ENCODE measurements at regions not wholly inside any gene's neighbourhood (a gene's known extent, or its start where the extent isn't known, plus 50 kb on each side); places are given as distances from the start of the nearest gene placed in this dataset.

GRCh38 chr5:88390096-88390441 is 121.4 kb upstream of the TMEM161B start:
- no peaks in the 10 kb centered on the region for H3K36me3 Mint-ChIP-seq (ENCODE audit: insufficient read depth, unreplicated experiment)
- POLR2A ChIA-PET = no interaction called here
- H3K4me3 Mint-ChIP-seq (ENCODE audit: unreplicated experiment) = no peak overlapping the region

GRCh38 chr5:88389338-88390095 is 120.9 kb upstream of the TMEM161B start:
- POLR2A ChIA-PET = no interaction called here
- intact Hi-C loops (cut with micrococcal nuclease) = no loop called here
- CTCF ChIA-PET = no interaction called here
- Mint-ChIP-seq H3K4me3 (ENCODE audit: unreplicated experiment) (no peak overlapping the region), H3K27me3 (ENCODE audit: insufficient read depth, unreplicated experiment) (no peaks in the 10 kb centered on the region), H3K4me1 (ENCODE audit: insufficient read depth, unreplicated experiment) (no peaks in the 10 kb centered on the region), H3K36me3 (ENCODE audit: insufficient read depth, unreplicated experiment) (no peaks in the 10 kb centered on the region), H3K9me3 (ENCODE audit: unreplicated experiment) (no peaks in the 10 kb centered on the region), H3K27ac (ENCODE audit: low read depth, unreplicated experiment) (no peak overlapping the region)
- no peak for DNase-seq (ENCODE audit: unreplicated experiment)
- BruUV-seq (replicated peaks) = no TSS peak
- TF ChIP-seq, protein P1, sequence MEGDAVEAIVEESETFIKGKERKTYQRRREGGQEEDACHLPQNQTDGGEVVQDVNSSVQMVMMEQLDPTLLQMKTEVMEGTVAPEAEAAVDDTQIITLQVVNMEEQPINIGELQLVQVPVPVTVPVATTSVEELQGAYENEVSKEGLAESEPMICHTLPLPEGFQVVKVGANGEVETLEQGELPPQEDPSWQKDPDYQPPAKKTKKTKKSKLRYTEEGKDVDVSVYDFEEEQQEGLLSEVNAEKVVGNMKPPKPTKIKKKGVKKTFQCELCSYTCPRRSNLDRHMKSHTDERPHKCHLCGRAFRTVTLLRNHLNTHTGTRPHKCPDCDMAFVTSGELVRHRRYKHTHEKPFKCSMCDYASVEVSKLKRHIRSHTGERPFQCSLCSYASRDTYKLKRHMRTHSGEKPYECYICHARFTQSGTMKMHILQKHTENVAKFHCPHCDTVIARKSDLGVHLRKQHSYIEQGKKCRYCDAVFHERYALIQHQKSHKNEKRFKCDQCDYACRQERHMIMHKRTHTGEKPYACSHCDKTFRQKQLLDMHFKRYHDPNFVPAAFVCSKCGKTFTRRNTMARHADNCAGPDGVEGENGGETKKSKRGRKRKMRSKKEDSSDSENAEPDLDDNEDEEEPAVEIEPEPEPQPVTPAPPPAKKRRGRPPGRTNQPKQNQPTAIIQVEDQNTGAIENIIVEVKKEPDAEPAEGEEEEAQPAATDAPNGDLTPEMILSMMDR (IDR thresholded peaks at IDR 0.05; ENCODE audit: unreplicated experiment) = no peak

More at GRCh38 chr5:88390096-88390441, 121.4 kb upstream of the TMEM161B start:
- H3K9me3 Mint-ChIP-seq (ENCODE audit: unreplicated experiment) = no peaks in the 10 kb centered on the region
- no peaks in the 10 kb centered on the region for H3K4me1 Mint-ChIP-seq (ENCODE audit: insufficient read depth, unreplicated experiment)
- DNase-seq (ENCODE audit: unreplicated experiment) = no peak
- intact Hi-C loops (cut with micrococcal nuclease) = no loop called here
- BruUV-seq (replicated peaks) = no TSS peak
- H3K27me3 Mint-ChIP-seq (ENCODE audit: insufficient read depth, unreplicated experiment) = no peaks in the 10 kb centered on the region
- H3K27ac Mint-ChIP-seq (ENCODE audit: low read depth, unreplicated experiment) = no peak overlapping the region
- CTCF ChIA-PET = no interaction called here
- TF ChIP-seq, protein P1 (IDR thresholded peaks at IDR 0.05; ENCODE audit: unreplicated experiment) = no peak

- TF ChIP-seq, protein P1 (IDR thresholded peaks at IDR 0.05; ENCODE audit: unreplicated experiment) = no peak
- H3K27ac Mint-ChIP-seq (ENCODE audit: low read depth, unreplicated experiment) = no peak overlapping the region
- no peaks in the 10 kb centered on the region for H3K9me3 Mint-ChIP-seq (ENCODE audit: unreplicated experiment)
- ChIA-PET CTCF (no interaction called here), POLR2A (no interaction called here)
- no peak overlapping the region for H3K4me3 Mint-ChIP-seq (ENCODE audit: unreplicated experiment)
- no peak for DNase-seq (ENCODE audit: unreplicated experiment)
- intact Hi-C loops (cut with micrococcal nuclease) = no loop called here
- no peaks in the 10 kb centered on the region for H3K36me3 Mint-ChIP-seq (ENCODE audit: insufficient read depth, unreplicated experiment)
- no peaks in the 10 kb centered on the region for H3K4me1 Mint-ChIP-seq (ENCODE audit: insufficient read depth, unreplicated experiment)
- no TSS peak for BruUV-seq (replicated peaks)
- no peaks in the 10 kb centered on the region for H3K27me3 Mint-ChIP-seq (ENCODE audit: insufficient read depth, unreplicated experiment)
Measured at GRCh38 chr5:88388476-88389337, 120.1 kb upstream of the TMEM161B start.

GRCh38 chr5:88384886-88385285 is 116.2 kb upstream of the TMEM161B start:
- intact Hi-C loops (cut with micrococcal nuclease) = no loop called here
- Mint-ChIP-seq H3K9me3 (ENCODE audit: unreplicated experiment) (no peaks in the 10 kb centered on the region), H3K4me1 (ENCODE audit: insufficient read depth, unreplicated experiment) (no peaks in the 10 kb centered on the region), H3K36me3 (ENCODE audit: insufficient read depth, unreplicated experiment) (no peaks in the 10 kb centered on the region), H3K4me3 (ENCODE audit: unreplicated experiment) (no peak overlapping the region), H3K27ac (ENCODE audit: low read depth, unreplicated experiment) (no peak overlapping the region), H3K27me3 (ENCODE audit: insufficient read depth, unreplicated experiment) (no peaks in the 10 kb centered on the region)
- TF ChIP-seq, protein P1 (IDR thresholded peaks at IDR 0.05; ENCODE audit: unreplicated experiment) = no peak
- POLR2A ChIA-PET = no interaction called here
- CTCF ChIA-PET = interaction anchor here (0.6 kb wide), 1 partner anchor 19 kb away, joined by 3 read pairs; no protein-coding TSS in a partner anchor
- DNase-seq (ENCODE audit: unreplicated experiment) = no peak
- BruUV-seq (replicated peaks) = no TSS peak

Measured in MCF 10A (cell line).